CD14-positive monocyte (primary cell): ENCODE measurements at regions not wholly inside any gene's neighbourhood (a gene's known extent, or its start where the extent isn't known, plus 50 kb on each side); places are given as distances from the start of the nearest gene placed in this dataset.
"Not testable (repeated sequence)": the region's sequence is repeated elsewhere in the genome, so short reads cannot be mapped to it uniquely, and the experiment has no call there.

Experiments
- DNase-seq, 3 donors: peaks; one replicate each; pipeline ENCODE4 v3.0.0-alpha.2; 2011 to 2022
- H2AFZ ChIP-seq: 2 replicates; pipeline ENCODE4 v1.6.0; 2012; ENCODE audit warnings: mild to moderate bottlenecking, low read depth, low read length, inconsistent platforms; ENCODE audit not compliant: insufficient read depth, poor library complexity, severe bottlenecking
- H3K27ac ChIP-seq, 2 donors: 1 replicate in 1 of 2; 2 replicates in 1 of 2; pipeline ENCODE4 v1.5.1; 2012 to 2013; ENCODE audit warnings: low read length in 2 of 2, control low read depth in 1 of 2, inconsistent platforms in 1 of 2, low read depth in 1 of 2, mild to moderate bottlenecking in 1 of 2
- H3K27me3 ChIP-seq, 2 donors: one replicate each; pipeline versions ENCODE4 v1.6.0 to v1.6.1; 2011 to 2013; ENCODE audit warnings: low read length in 2 of 2; ENCODE audit not compliant: control insufficient read depth in 2 of 2, insufficient read depth in 2 of 2
- H3K36me3 ChIP-seq, 2 donors: replicated peaks in 1 of 2; 1 replicate in 1 of 2; 2 replicates in 1 of 2; pipeline versions ENCODE4 v1.5.1 to v1.6.1; 2012 to 2013; ENCODE audit warnings: low read length in 2 of 2, control low read depth in 1 of 2, inconsistent platforms in 1 of 2, mild to moderate bottlenecking in 1 of 2; ENCODE audit not compliant: insufficient read depth in 2 of 2, control insufficient read depth in 1 of 2
- H3K4me1 ChIP-seq, 2 donors: 1 replicate in 1 of 2; 2 replicates in 1 of 2; pipeline versions ENCODE4 v1.5.1 to v1.6.1; 2012 to 2013; ENCODE audit warnings: low read length in 2 of 2, control low read depth in 1 of 2, inconsistent platforms in 1 of 2, mild to moderate bottlenecking in 1 of 2, moderate library complexity in 1 of 2; ENCODE audit not compliant: insufficient read depth in 2 of 2, control insufficient read depth in 1 of 2
- H3K4me2 ChIP-seq: replicated peaks from 2 replicates; pipeline ENCODE3; 2012; ENCODE audit warnings: low read length, moderate library complexity, mild to moderate bottlenecking; ENCODE audit not compliant: poor library complexity, severe bottlenecking; ENCODE audit errors: extremely low read depth
- H3K4me3 ChIP-seq, 3 experiments: fragments of 200-600 bp in 1 of 3; sonication (generic) in 1 of 3; replicated peaks in 1 of 3; 1 replicate in 2 of 3; 2 replicates in 1 of 3; pipeline ENCODE4 v1.5.1; 2011 to 2013; ENCODE audit warnings: low read length in 3 of 3, mild to moderate bottlenecking in 3 of 3, control low read depth in 2 of 3, low read depth in 2 of 3, inconsistent platforms in 1 of 3, moderate library complexity in 1 of 3
- H3K79me2 ChIP-seq: 2 replicates; pipeline ENCODE4 v1.6.0; 2012; ENCODE audit warnings: mild to moderate bottlenecking, control low read depth, inconsistent platforms, low read length, moderate library complexity; ENCODE audit not compliant: insufficient read depth
- H3K9ac ChIP-seq: 2 replicates; pipeline ENCODE4 v1.6.0; 2017; ENCODE audit warnings: low read length, mild to moderate bottlenecking; ENCODE audit not compliant: insufficient read depth, poor library complexity, severe bottlenecking
- H3K9me3 ChIP-seq, 2 donors: replicated peaks in 1 of 2; 1 replicate in 1 of 2; 2 replicates in 1 of 2; pipeline versions ENCODE4 v1.5.1 to v1.6.1; 2012 to 2013; ENCODE audit warnings: low read length in 2 of 2, control low read depth in 1 of 2; ENCODE audit not compliant: control insufficient read depth in 1 of 2, insufficient read depth in 1 of 2
- H4K20me1 ChIP-seq: 2 replicates; pipeline ENCODE4 v1.6.0; 2012; ENCODE audit warnings: mild to moderate bottlenecking, low read length, control low read depth, moderate library complexity; ENCODE audit not compliant: insufficient read depth
- H3K27ac Mint-ChIP-seq, 7 donors: one replicate each; pipeline ENCODE4 v1.8.0; 2020; ENCODE audit warnings: mild to moderate bottlenecking in 7 of 7, mixed read lengths in 7 of 7, moderate library complexity in 6 of 7, inconsistent platforms in 2 of 7
- H3K27me3 Mint-ChIP-seq, 3 donors: one replicate each; pipeline ENCODE4 v1.8.0; 2021 to 2022; ENCODE audit warnings: low read depth in 3 of 3, mild to moderate bottlenecking in 3 of 3, mixed read lengths in 3 of 3, moderate library complexity in 3 of 3, inconsistent platforms in 1 of 3
- H3K36me3 Mint-ChIP-seq, 2 donors: one replicate each; pipeline ENCODE4 v1.8.0; 2020; ENCODE audit warnings: mixed read lengths in 2 of 2, inconsistent platforms in 1 of 2, mild to moderate bottlenecking in 1 of 2
- H3K4me1 Mint-ChIP-seq: one replicate; pipeline ENCODE4 v1.8.0; 2020; ENCODE audit warnings: mild to moderate bottlenecking, mixed read lengths
- H3K4me3 Mint-ChIP-seq, 2 donors: one replicate each; pipeline ENCODE4 v1.8.0; 2020; ENCODE audit warnings: mild to moderate bottlenecking in 2 of 2, mixed read lengths in 2 of 2, moderate library complexity in 1 of 2
- H3K9me3 Mint-ChIP-seq, 7 donors: one replicate each; pipeline ENCODE4 v1.8.0; 2020 to 2022; ENCODE audit warnings: mixed read lengths in 7 of 7, mild to moderate bottlenecking in 6 of 7, moderate library complexity in 6 of 7, inconsistent platforms in 2 of 7
- CTCF ChIP-seq: fragments of 200-600 bp; IDR thresholded peaks from one replicate; pipeline ENCODE4 v1.8.0; 2022; ENCODE audit warnings: antibody characterized with exemption, mild to moderate bottlenecking
- WGBS: methylation state at CpG from one replicate; pipeline ENCODE4 v1.1.5; 2013; ENCODE audit warnings: missing lambda C conversion rate; ENCODE audit not compliant: insufficient coverage; 5-methylcytosine and 5-hydroxymethylcytosine counted together
- intact Hi-C, 2 donors: fragments of 100-400 bp; cut with micrococcal nuclease; formaldehyde crosslinking; loops; one replicate each; pipeline versions ENCODE4 v1.15.0 to v1.15.1; 2023

GRCh38 chr1:185540295-185540694 lies 193.9 kb upstream of the HMCN1 start:
- intact Hi-C loops: no loop called here
- H3K79me2 ChIP-seq: no peaks in the 10 kb centered on the region
- 100% methylated on average over 2 of the region's 5 CpGs for WGBS

GRCh38 chr1:185539277-185539943 lies 194.8 kb upstream of the HMCN1 start:
- intact Hi-C loops: no loop called here
- Histone ChIP-seq H3K27me3 (no peaks in the 10 kb centered on the region), H3K36me3 (no peaks in the 10 kb centered on the region), H3K4me2 (no peak overlapping the region), H3K79me2 (no peaks in the 10 kb centered on the region), H3K4me1 (peaks cover 16 to 30% of the 10 kb centered on the region in 2 donors), H3K9me3 (no peaks in the 10 kb centered on the region), H3K4me3 (no peak overlapping the region), H2AFZ (no peak overlapping the region), H3K27ac (no peak overlapping the region), H4K20me1 (no peaks in the 10 kb centered on the region), H3K9ac (no peak overlapping the region)
- H3K4me3 Mint-ChIP-seq: no peak overlapping the region
- H3K27me3 Mint-ChIP-seq: peaks cover 0 to 2% (median 0%) of the 10 kb centered on the region in 3 donors
- no peak for DNase-seq
- H3K4me1 Mint-ChIP-seq: peaks cover 32% of the 10 kb centered on the region
- no peak for TF ChIP-seq CTCF
- H3K27ac Mint-ChIP-seq: peak overlapping the region in 2 of 7 donors; percentile 13 to 76
- H3K36me3 Mint-ChIP-seq: no peaks in the 10 kb centered on the region
- WGBS: 67% methylated on average over 3 of the region's 10 CpGs
- H3K9me3 Mint-ChIP-seq: peaks cover 0 to 12% (median 6%) of the 10 kb centered on the region in 7 donors

More at GRCh38 chr1:185540295-185540694, 193.9 kb upstream of the HMCN1 start:
- no peak overlapping the region for H2AFZ ChIP-seq
- no peak overlapping the region for H3K4me3 ChIP-seq
- no peaks in the 10 kb centered on the region for H3K9me3 ChIP-seq
- H3K27me3 ChIP-seq: no peaks in the 10 kb centered on the region
- no peaks in the 10 kb centered on the region for H4K20me1 ChIP-seq
- H3K4me3 Mint-ChIP-seq: no peak overlapping the region
- no peaks in the 10 kb centered on the region for H3K36me3 Mint-ChIP-seq
- H3K4me2 ChIP-seq: no peak overlapping the region
- no peak for DNase-seq
- no peak overlapping the region for H3K27ac Mint-ChIP-seq
- no peak overlapping the region for H3K27ac ChIP-seq
- peaks cover 0 to 11% (median 6%) of the 10 kb centered on the region in 7 donors for H3K9me3 Mint-ChIP-seq
- no peak for TF ChIP-seq CTCF
- H3K36me3 ChIP-seq: no peaks in the 10 kb centered on the region
- peaks cover 25% of the 10 kb centered on the region for H3K4me1 Mint-ChIP-seq
- H3K27me3 Mint-ChIP-seq: peaks cover 0 to 2% (median 0%) of the 10 kb centered on the region in 3 donors
- H3K9ac ChIP-seq: no peak overlapping the region
- peaks cover 9 to 21% of the 10 kb centered on the region in 2 donors for H3K4me1 ChIP-seq

- H4K20me1 ChIP-seq, H3K27me3 ChIP-seq, H3K27ac ChIP-seq, H3K4me2 ChIP-seq, H3K4me3 ChIP-seq, H3K4me3 Mint-ChIP-seq, H3K36me3 Mint-ChIP-seq, H3K27me3 Mint-ChIP-seq, H3K79me2 ChIP-seq, intact Hi-C loops, DNase-seq, H3K36me3 ChIP-seq, H2AFZ ChIP-seq, H3K9ac ChIP-seq, H3K9me3 ChIP-seq: not testable (repeated sequence)
- Mint-ChIP-seq H3K9me3 (peaks cover 0 to 12% (median 6%) of the 10 kb centered on the region in 7 donors), H3K27ac (peak overlapping the region in 2 of 7 donors; percentile 46 to 50), H3K4me1 (peaks cover 38% of the 10 kb centered on the region)
- peaks cover 25 to 40% of the 10 kb centered on the region in 2 donors for H3K4me1 ChIP-seq
- 100% methylated on average over 3 of the region's 16 CpGs for WGBS
Observed at GRCh38 chr1:185538309-185538898, 195.8 kb upstream of the HMCN1 start.
